PC-3 (cell line): ENCODE measurements at regions not wholly inside any gene's neighbourhood (a gene's known extent, or its start where the extent isn't known, plus 50 kb on each side); places are given as distances from the start of the nearest gene placed in this dataset.

Source experiments
- ATAC-seq: fragments of 200-7000 bp; cut with Tn5 transposase; 2 replicates; pipeline ENCODE4 v1.9.1; 2020; ENCODE audit warnings: mild to moderate bottlenecking, moderate library complexity
- BruUV-seq: library from RNA; stranded (reverse); fragments of 400-500 nt; replicated peaks from 2 replicates; lab custom pipeline; 2021; lab: Mats Ljungman, UMichigan
- CTCF ChIA-PET: fragments of 300-600 bp; sonication (Branson Sonifier 250); formaldehyde crosslinking; loops from one replicate; lab custom pipeline; 2022; ENCODE audit warnings: antibody characterized with exemption; lab: Charles Lee
- POLR2A ChIA-PET: fragments of 300-600 bp; sonication (Branson Sonifier 250); formaldehyde crosslinking; loops from one replicate; lab custom pipeline; 2022; ENCODE audit warnings: antibody characterized with exemption; ENCODE audit not compliant: unreplicated experiment; lab: Charles Lee
- DNase-seq: peaks from one replicate; pipeline ENCODE4 v3.0.0-alpha.2; 2015
- H2AFZ ChIP-seq: fragments of 300-600 bp; sonication (generic); 2 replicates; pipeline ENCODE4 v1.6.0; 2016; ENCODE audit warnings: antibody characterized with exemption, low read length
- H3F3A ChIP-seq: fragments of 300-600 bp; sonication (generic); one replicate; pipeline ENCODE4 v1.6.0; 2017; ENCODE audit warnings: antibody characterized with exemption, low read length, control low read depth, mild to moderate bottlenecking; ENCODE audit not compliant: unreplicated experiment
- H3K27ac ChIP-seq: fragments of 300-600 bp; sonication (generic); 2 replicates; pipeline ENCODE4 v1.5.1; 2016; ENCODE audit warnings: mild to moderate bottlenecking, low read length
- H3K27me3 ChIP-seq: fragments of 300-600 bp; sonication (generic); 2 replicates; pipeline ENCODE4 v1.6.1; 2016; ENCODE audit warnings: low read length, mixed read lengths
- H3K36me3 ChIP-seq: fragments of 300-600 bp; sonication (generic); 2 replicates; pipeline ENCODE4 v1.6.1; 2016; ENCODE audit warnings: low read depth, mixed run types, low read length, mixed read lengths
- H3K4me1 ChIP-seq: fragments of 300-600 bp; sonication (generic); 2 replicates; pipeline ENCODE4 v1.5.1; 2016; ENCODE audit warnings: low read length; ENCODE audit not compliant: insufficient read depth
- H3K4me2 ChIP-seq: fragments of 300-600 bp; sonication (generic); 2 replicates; pipeline ENCODE4 v1.6.0; 2016; ENCODE audit warnings: low read length
- H3K4me3 ChIP-seq: fragments of 300-600 bp; sonication (generic); 2 replicates; pipeline ENCODE4 v1.5.1; 2016; ENCODE audit warnings: mild to moderate bottlenecking, low read length, mixed read lengths
- H3K79me2 ChIP-seq: fragments of 300-600 bp; sonication (generic); 2 replicates; pipeline ENCODE4 v1.6.1; 2017; ENCODE audit warnings: low read length, mixed read lengths
- H3K9ac ChIP-seq: fragments of 300-600 bp; sonication (generic); 2 replicates; pipeline ENCODE4 v1.6.0; 2016; ENCODE audit warnings: mild to moderate bottlenecking, low read length
- H3K9me2 ChIP-seq: fragments of 300-600 bp; sonication (generic); replicated peaks from 2 replicates; pipeline ENCODE4 v1.6.1; 2016; ENCODE audit warnings: mixed run types, low read length, mixed read lengths
- H3K9me3 ChIP-seq: fragments of 300-600 bp; sonication (generic); 2 replicates; pipeline ENCODE4 v1.6.1; 2016; ENCODE audit warnings: low read length, mixed read lengths
- H4K20me1 ChIP-seq: fragments of 300-600 bp; sonication (generic); 2 replicates; pipeline ENCODE4 v1.6.1; 2016; ENCODE audit warnings: low read length, mixed read lengths
- CTCF ChIP-seq: fragments of 300-600 bp; sonication (generic); conservative IDR thresholded peaks from 2 replicates; pipeline ENCODE4 v1.5.1; 2017; ENCODE audit warnings: antibody characterized with exemption, low read depth, mild to moderate bottlenecking, low read length
- EZH2 ChIP-seq: fragments of 300-600 bp; sonication (generic); IDR thresholded peaks from one replicate; pipeline ENCODE4 v1.6.1; 2017; ENCODE audit warnings: antibody characterized with exemption, mild to moderate bottlenecking, low read length; ENCODE audit not compliant: unreplicated experiment
- EZH2phosphoT487 ChIP-seq: fragments of 300-600 bp; sonication (generic); IDR thresholded peaks from 2 replicates; pipeline ENCODE4 v1.6.1; 2018; ENCODE audit warnings: mild to moderate bottlenecking, antibody characterized with exemption, low read length, borderline replicate concordance
- intact Hi-C: fragments of 100-400 bp; cut with micrococcal nuclease; formaldehyde crosslinking; loops from 2 replicates; pipeline ENCODE4 v1.9.0; 2023

GRCh38 chr20:6231556-6231955 is 108.7 kb upstream of the FERMT1 start:
- DNase-seq (peak; percentile 56), ATAC-seq (no peak)
- no peak overlapping the region for H3K9ac ChIP-seq
- H4K20me1 ChIP-seq: no peaks in the 10 kb centered on the region
- no peak overlapping the region for H3K4me2 ChIP-seq
- no peak overlapping the region for H2AFZ ChIP-seq
- H3K9me3 ChIP-seq: no peaks in the 10 kb centered on the region
- no peaks in the 10 kb centered on the region for H3K79me2 ChIP-seq
- intact Hi-C loops: no loop called here
- H3K4me1 ChIP-seq: no peaks in the 10 kb centered on the region
- ChIA-PET CTCF (no interaction called here), POLR2A (no interaction called here)
- no peaks in the 10 kb centered on the region for H3F3A ChIP-seq
- no peaks in the 10 kb centered on the region for H3K36me3 ChIP-seq
- no TSS peak for BruUV-seq
- H3K4me3 ChIP-seq: no peak overlapping the region
- H3K9me2 ChIP-seq: no peaks in the 10 kb centered on the region
- peaks cover 91% of the 10 kb centered on the region for H3K27me3 ChIP-seq
- no peak overlapping the region for H3K27ac ChIP-seq
- TF ChIP-seq CTCF (no peak), EZH2 (no peak), EZH2phosphoT487 (no peak)

GRCh38 chr20:6228302-6228843 is 105.5 kb upstream of the FERMT1 start:
- Histone ChIP-seq H3K79me2 (no peaks in the 10 kb centered on the region), H3K9me2 (no peaks in the 10 kb centered on the region), H3K4me2 (no peak overlapping the region), H3K9me3 (no peaks in the 10 kb centered on the region; the same call in 1 of the 2 replicates), H3K27me3 (peaks cover 89% of the 10 kb centered on the region), H3K36me3 (no peaks in the 10 kb centered on the region), H3K27ac (no peak overlapping the region), H2AFZ (no peak overlapping the region), H3K4me1 (no peaks in the 10 kb centered on the region), H3K9ac (no peak overlapping the region), H4K20me1 (no peaks in the 10 kb centered on the region), H3F3A (no peaks in the 10 kb centered on the region), H3K4me3 (no peak overlapping the region)
- BruUV-seq: no TSS peak
- ChIA-PET CTCF (no interaction called here), POLR2A (no interaction called here)
- intact Hi-C loops: no loop called here
- no peak for TF ChIP-seq EZH2phosphoT487
- no peak for TF ChIP-seq EZH2
- TF ChIP-seq CTCF: no peak
- no peak for DNase-seq
- no peak for ATAC-seq

GRCh38 chr20:6213311-6213710 is 90.5 kb upstream of the FERMT1 start:
- no peak overlapping the region for H3K27ac ChIP-seq
- intact Hi-C loops: no loop called here
- H3K36me3 ChIP-seq: no peaks in the 10 kb centered on the region
- DNase-seq (no peak), ATAC-seq (no peak)
- H3K9ac ChIP-seq: no peak overlapping the region
- H3K9me2 ChIP-seq: no peaks in the 10 kb centered on the region
- CTCF ChIA-PET: no interaction called here
- no peak overlapping the region for H3K4me3 ChIP-seq
- no peaks in the 10 kb centered on the region for H4K20me1 ChIP-seq
- H3K79me2 ChIP-seq: no peaks in the 10 kb centered on the region
- POLR2A ChIA-PET: no interaction called here
- H3F3A ChIP-seq: no peaks in the 10 kb centered on the region
- H3K4me2 ChIP-seq: no peak overlapping the region
- H3K27me3 ChIP-seq: peaks cover 88% of the 10 kb centered on the region
- TF ChIP-seq CTCF (no peak), EZH2phosphoT487 (no peak), EZH2 (no peak)
- H3K4me1 ChIP-seq: no peaks in the 10 kb centered on the region
- BruUV-seq: no TSS peak
- H3K9me3 ChIP-seq: no peaks in the 10 kb centered on the region
- H2AFZ ChIP-seq: no peak overlapping the region
